ENCODE measurements at regions not wholly inside any gene's neighbourhood (a gene's known extent, or its start where the extent isn't known, plus 50 kb on each side); places are given as distances from the start of the nearest gene placed in this dataset.
"Not testable (repeated sequence)": the region's sequence is repeated elsewhere in the genome, so short reads cannot be mapped to it uniquely, and the experiment has no call there.

DNA sequence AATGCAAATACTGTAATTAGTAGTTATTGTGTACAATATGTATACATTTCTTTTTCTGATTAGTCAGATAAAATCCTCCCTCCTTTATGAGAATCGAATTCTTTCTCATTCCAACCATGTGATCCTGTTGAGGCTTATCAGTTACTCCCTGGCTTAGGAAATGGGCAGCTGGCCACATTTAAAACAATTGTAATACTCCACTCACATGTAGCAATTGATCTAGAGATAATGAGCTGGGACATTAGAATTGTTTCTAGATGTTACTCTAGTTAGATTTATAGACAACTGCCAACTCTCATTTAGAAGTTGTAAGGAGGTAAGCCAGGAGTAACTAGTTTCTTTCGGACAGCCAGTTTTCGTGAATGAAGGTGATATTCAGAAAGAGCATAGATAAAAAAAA is 859.3 kb upstream of the AADAT start:
- no peak for ATAC-seq

GRCh38 chr4:170940043-170940724 is 850.4 kb upstream of the AADAT start:
- no peak for ATAC-seq

- ATAC-seq = no peak
These were observed 848.8 kb upstream of the AADAT start for GRCh38 chr4:170938588-170938987.

GRCh38 chr4:170931321-170931720 is 841.6 kb upstream of the AADAT start:
- no peak for ATAC-seq

GRCh38 chr4:170888660-170889059 is 798.9 kb upstream of the AADAT start:
- ATAC-seq = no peak

DNA sequence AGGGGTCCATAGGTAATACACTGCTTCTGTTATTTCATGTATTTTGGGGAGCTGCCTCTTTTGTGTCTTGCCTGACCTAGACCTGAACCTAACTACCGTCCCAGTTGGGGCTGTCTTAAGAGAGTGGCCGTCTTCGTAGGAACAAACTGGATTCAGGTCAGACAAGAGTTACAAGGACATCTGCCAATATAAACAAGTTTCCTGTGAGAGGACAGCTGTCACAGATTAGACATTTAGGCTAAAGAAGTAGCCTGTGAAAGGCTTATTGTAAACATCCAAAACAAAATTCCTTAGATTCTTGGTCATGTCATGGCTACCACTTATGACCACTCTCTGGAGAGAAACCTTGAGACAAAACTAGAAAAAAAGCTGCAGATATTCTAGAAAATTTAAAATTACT is 797.6 kb upstream of the AADAT start:
- ATAC-seq = no peak

DNA sequence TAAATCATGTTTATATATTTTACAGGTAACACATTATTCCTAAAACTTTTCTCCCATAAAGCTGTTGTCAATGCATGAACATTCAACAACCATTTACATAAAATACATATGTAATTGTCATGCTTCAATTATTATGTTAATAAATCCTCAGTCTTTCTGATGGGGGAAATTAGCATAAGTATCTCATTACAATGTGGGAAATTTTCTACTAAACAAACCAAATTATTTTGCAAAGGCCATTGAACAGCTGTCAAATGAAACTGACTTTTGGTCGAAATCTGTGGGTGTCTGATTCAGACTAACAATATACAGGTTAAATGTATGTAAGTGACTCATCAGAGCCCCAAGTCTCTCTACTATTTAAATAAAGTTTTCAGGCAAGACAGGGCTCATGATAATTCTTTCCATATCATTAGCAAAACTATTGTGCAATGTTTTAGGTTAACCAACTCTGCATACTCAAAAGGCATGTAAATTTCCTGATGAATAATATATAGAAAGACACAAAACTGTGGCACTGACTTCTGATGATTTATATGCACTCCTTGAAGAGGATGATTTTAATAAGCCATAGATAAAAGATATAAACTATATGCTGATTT is 795.3 kb upstream of the AADAT start:
- ATAC-seq = no peak

DNA sequence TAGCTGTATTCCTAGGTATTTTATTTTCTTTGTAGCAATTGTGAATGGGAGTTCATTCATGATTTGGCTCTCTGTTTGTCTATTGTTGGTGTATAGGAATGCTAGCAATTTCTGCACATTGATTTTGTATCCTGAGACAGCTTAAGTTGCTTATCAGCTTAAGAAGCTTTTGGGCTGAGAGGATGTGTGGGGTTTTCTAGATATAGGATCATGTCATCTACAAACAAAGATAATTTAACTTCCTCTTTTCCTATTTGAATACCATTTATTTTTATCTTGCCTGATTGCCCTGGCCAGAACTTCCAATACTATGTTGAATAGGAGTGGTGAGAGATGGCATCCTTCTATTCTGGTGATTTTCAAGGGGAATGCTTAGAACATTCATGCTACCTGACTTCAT is 791.9 kb upstream of the AADAT start:
- not testable (repeated sequence) for ATAC-seq

GRCh38 chr4:170875868-170876267 is 786.1 kb upstream of the AADAT start:
- no peak for ATAC-seq

DNA sequence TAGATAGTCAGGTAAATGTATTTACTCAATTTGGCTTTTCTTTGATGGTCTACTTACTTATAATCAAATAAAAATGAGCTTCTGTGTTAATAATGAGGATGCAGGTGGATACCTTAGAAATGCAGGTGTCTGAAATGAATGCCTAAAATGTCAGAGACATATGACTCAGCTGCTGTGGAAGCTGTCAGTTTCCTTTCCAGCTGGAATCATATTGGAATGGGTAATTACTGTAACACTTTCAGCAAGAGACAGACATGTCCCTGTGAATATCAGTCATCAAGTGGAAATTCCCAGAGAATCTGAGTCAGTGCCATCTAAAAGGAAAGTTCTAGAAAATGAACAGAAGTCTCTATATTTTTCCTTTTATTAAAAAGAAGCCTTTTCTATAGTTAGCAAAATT is 783.0 kb upstream of the AADAT start:
- ATAC-seq = no peak

GRCh38 chr4:170868170-170868569 is 778.4 kb upstream of the AADAT start:
- ATAC-seq = no peak

DNA sequence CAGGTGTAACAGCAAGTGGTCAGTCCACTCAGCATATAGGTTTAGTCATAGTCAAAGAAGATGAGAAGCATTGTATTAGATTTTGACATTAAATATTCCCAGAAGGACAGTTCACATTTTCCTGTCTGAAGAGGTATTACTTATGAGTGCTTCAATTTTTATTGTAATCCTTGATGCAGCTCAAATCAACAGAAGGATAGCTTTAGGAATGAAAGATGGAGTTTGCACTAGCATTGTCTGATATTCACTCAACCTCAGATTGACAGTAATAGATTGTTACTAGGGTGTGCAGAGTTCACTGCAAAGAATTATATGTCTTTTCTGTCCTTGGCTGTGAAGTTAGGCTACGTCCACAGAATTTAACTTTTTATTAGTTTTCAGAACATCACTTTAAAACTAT is 764.3 kb upstream of the AADAT start:
- no peak for ATAC-seq

- ATAC-seq = no peak
These were observed 763.8 kb upstream of the AADAT start for GRCh38 chr4:170853422-170854021.

DNA sequence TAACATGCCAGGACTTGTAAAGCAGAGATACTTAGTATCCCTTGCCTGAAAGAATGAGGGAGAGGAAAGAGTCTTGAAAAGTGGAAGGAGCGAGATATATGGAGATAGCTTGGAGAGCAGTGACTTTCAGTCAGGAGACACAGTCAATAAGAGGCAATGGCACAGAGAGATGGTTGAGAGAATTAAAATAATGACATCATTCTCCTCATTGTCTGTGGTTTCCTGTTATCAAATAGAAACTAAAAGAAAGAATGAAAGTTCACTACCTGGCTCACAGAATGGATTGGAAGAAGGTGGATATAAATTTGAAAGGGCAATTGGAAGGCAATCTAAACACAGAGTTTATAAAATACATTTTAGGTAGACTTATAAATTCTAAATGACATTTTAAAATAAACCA is 760.2 kb upstream of the AADAT start:
- ATAC-seq = no peak

DNA sequence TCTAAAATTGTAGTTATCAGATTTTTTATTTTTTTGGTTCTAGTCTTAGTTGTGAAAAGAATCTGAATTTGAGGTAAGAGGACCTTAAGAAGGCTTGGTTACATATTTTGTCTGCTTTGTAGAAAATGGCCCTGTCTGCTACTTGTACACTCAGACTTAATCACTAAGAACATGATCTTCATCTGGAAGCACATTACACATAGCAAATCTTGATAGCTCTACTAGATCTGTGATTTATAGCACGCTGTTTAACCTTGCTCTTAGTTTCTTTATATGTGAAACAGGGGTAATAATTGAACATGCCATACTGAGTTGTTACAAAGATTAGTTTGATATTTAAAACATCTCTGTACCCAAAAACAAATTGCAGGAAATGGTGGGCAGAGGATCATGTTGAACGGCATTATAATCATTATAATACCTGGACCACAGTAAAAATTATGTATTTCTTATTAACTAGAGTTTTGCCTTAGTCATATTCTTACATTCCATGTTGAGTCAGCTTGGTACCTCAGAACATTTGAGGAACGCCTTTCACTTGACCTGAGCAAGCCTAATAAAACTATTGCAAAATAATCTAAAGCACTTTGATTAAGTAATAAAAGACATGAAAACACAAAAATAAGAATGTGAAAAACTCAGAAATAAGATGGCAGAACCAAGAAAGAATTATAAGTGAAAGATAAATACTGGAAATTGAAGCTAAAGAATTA is 738.0 kb upstream of the AADAT start:
- ATAC-seq = no peak

GRCh38 chr4:170818786-170819185 is 729.0 kb upstream of the AADAT start:
- ATAC-seq = no peak

DNA sequence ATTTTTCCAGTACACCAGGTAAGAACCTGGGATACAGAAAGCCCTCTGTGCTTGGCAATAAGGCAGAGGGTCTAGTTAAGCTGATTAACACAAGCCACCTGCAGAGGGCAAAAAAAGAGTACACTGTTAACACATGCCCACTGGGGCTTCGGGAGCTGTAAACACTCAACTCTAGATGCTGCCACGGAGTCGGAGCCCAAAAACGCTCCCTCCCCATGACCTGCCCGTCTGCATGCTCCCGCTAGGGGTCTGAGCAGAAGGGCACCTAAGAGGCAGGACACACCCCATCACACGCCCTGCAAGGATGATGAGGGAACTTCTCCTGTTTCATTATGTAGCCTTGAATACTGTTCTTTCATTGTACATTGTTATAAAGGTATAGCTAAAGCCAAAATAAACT is 715.6 kb upstream of the AADAT start:
- ATAC-seq = no peak

- ATAC-seq = no peak
These were observed 715.2 kb upstream of the AADAT start for GRCh38 chr4:170804930-170805329.

DNA sequence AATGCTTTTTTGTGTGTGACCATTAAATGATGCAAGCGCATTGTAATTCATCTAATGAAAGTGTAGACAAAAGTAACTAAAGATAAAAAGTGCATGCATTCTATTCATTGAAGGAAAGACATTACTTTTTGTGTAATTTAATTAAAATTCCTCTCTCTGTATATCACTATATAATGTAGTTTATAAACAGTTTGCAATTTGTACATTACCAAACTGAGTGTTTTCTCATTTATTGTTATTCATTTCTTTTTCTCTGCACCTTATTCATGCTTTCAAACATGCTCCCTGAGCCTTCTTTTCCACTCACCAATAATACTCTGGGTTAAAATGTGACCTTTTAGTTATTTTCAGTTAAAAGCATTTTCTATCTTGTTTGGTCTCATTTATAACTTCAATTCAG is 713.7 kb upstream of the AADAT start:
- ATAC-seq = no peak

GRCh38 chr4:170801771-170802170 is 712.0 kb upstream of the AADAT start:
- ATAC-seq = no peak

- ATAC-seq = no peak
These were observed 704.8 kb upstream of the AADAT start for GRCh38 chr4:170794525-170794924.

GRCh38 chr4:170788540-170789051 is 698.8 kb upstream of the AADAT start:
- not testable (repeated sequence) for ATAC-seq

DNA sequence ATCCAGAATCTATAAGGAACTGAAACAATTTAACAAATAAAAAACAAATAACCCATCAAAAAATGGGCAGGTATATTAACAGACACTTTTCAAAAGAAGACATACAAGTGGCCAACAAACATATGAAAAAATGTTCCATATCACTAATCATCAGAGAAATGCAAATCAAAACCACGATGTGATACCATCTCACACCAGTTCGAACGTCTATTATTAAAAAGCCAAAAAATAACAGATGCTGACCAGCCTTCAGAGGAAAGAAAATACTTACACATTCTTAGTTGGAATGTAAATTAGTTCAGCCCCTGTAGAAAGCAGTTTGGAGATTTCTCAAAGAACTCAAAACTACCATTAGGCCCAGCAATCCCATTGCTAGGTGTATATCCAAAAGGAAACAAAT is 687.9 kb upstream of the AADAT start:
- no peak for ATAC-seq

DNA sequence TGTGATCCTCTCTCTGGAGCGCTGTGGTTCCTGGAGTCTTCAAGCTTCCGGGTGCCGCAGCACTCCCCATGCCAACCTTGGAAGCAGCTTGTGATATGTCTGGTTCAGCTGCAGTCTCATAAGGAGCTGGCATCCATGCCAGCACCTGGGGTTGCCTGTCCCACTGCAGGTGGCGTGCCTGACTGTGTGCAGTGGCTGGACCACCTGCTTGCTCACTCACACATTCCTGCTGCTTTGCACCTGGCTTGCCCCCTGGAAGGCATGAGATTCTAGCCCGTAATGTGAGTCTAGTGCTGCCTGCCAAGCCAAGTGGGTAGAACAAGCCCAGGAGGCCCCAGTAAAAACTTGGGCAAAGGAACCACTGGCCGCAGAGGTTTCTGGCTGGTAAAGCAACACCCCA is 687.2 kb upstream of the AADAT start:
- ATAC-seq = no peak

All from activated CD4-positive, CD25-positive, alpha-beta regulatory T cell treated with anti-CD3 and anti-CD28 coated beads, Interleukin-2, amount 50 U/mL, for 24 hours (primary cell).